ENCODE measurements at regions not wholly inside any gene's neighbourhood (a gene's known extent, or its start where the extent isn't known, plus 50 kb on each side); places are given as distances from the start of the nearest gene placed in this dataset.

DNA sequence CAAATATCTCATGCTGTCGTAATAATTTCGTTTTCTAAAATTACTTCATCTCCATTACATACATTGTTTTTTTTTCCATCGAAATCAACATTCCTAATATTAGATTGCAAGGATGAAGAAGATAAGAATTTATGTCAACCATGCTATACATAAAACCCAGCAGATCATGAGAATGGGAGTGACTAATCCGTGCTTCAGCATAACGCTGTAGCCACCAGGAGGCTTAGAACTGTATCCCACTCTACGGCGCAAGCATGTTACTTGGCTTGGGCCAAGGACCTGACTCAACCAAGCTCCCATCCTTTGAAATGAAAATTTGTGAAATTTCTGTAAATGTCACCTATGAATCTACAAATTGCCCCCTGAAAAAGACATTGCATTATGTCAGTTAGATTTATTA, 392.5 kb downstream of the FIGN start:
- Histone ChIP-seq H3K4me1 (no peaks in the 10 kb centered on the region), H3K27me3 (no peaks in the 10 kb centered on the region), H3K9me3 (no peaks in the 10 kb centered on the region), H3K27ac (no peak overlapping the region), H3K4me3 (no peak overlapping the region), H3K36me3 (no peaks in the 10 kb centered on the region)
- intact Hi-C loops (cut with DNase I), result no loop called here
- ATAC-seq (no peak), DNase-seq (no peak)
- no peak for TF ChIP-seq CTCF (IDR thresholded peaks at IDR 0.05)
- no peak for TF ChIP-seq POLR2A (IDR thresholded peaks at IDR 0.05)
- WGBS (ENCODE audit: insufficient coverage, low coverage, low lambda C conversion rate, missing lambda C conversion rate), result 76% methylated on average over 7 of the region's 7 CpGs

GRCh38 chr2:163341426-163341825, 394.4 kb downstream of the FIGN start:
- H3K27ac ChIP-seq, result no peak overlapping the region
- peaks cover 0 to 3% (median 0%) of the 10 kb centered on the region in 4 donors for H3K9me3 ChIP-seq
- no peaks in the 10 kb centered on the region for H3K4me1 ChIP-seq
- no peaks in the 10 kb centered on the region for H3K36me3 ChIP-seq
- ATAC-seq (no peak), DNase-seq (no peak)
- H3K27me3 ChIP-seq, result no peaks in the 10 kb centered on the region
- intact Hi-C loops (cut with DNase I), result no loop called here
- 31% methylated on average over 2 of the region's 2 CpGs for WGBS (ENCODE audit: insufficient coverage, low coverage, low lambda C conversion rate, missing lambda C conversion rate)
- no peak for TF ChIP-seq CTCF (IDR thresholded peaks at IDR 0.05)
- no peak for TF ChIP-seq POLR2A (IDR thresholded peaks at IDR 0.05)
- no peak overlapping the region for H3K4me3 ChIP-seq

DNA sequence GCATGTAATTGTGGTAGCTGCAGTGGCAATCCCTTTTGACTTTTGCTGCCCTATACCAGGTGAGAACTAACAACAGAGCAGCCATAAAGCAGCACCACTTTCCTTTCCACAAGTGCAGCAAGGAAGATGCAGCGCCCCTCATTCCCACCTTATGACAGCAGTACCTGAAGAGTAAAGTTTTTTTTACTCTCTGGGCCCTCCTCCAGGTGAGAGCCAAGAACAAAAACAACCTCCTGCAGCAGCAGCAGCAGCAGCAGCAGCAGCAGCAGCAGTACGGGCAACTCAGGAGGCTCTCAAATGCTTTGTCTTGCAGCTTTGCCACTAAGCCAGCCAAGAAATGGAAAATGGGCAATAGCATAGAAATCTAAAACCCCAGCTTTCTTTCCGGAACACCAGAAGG, 397.5 kb downstream of the FIGN start:
- intact Hi-C loops (cut with DNase I), result no loop called here
- H3K27ac ChIP-seq, result no peak overlapping the region
- WGBS (ENCODE audit: insufficient coverage, low coverage, low lambda C conversion rate, missing lambda C conversion rate), result 100% methylated on average over 1 of the region's 3 CpGs
- TF ChIP-seq CTCF (IDR thresholded peaks at IDR 0.05) (no peak), POLR2A (IDR thresholded peaks at IDR 0.05) (no peak)
- ATAC-seq (no peak), DNase-seq (no peak)
- H3K4me3 ChIP-seq, result no peak overlapping the region
- H3K4me1 ChIP-seq, result no peaks in the 10 kb centered on the region
- H3K9me3 ChIP-seq, result peaks cover 0 to 3% (median 0%) of the 10 kb centered on the region in 4 donors
- H3K27me3 ChIP-seq, result no peaks in the 10 kb centered on the region
- no peaks in the 10 kb centered on the region for H3K36me3 ChIP-seq

GRCh38 chr2:163324677-163325076, 411.1 kb downstream of the FIGN start:
- H3K4me1 ChIP-seq, result no peaks in the 10 kb centered on the region
- no peak for TF ChIP-seq POLR2A (IDR thresholded peaks at IDR 0.05)
- no peak for TF ChIP-seq CTCF (IDR thresholded peaks at IDR 0.05)
- DNase-seq (no peak), ATAC-seq (no peak)
- intact Hi-C loops (cut with DNase I), result no loop called here
- 67% methylated on average over 2 of the region's 2 CpGs for WGBS (ENCODE audit: insufficient coverage, low coverage, low lambda C conversion rate, missing lambda C conversion rate)
- no peaks in the 10 kb centered on the region for H3K27me3 ChIP-seq
- H3K36me3 ChIP-seq, result no peaks in the 10 kb centered on the region
- no peaks in the 10 kb centered on the region for H3K9me3 ChIP-seq
- H3K4me3 ChIP-seq, result no peak overlapping the region
- H3K27ac ChIP-seq, result no peak overlapping the region

GRCh38 chr2:163319006-163319405, 416.8 kb downstream of the FIGN start:
- intact Hi-C loops (cut with DNase I), result no loop called here
- Histone ChIP-seq H3K27ac (no peak overlapping the region), H3K4me1 (no peaks in the 10 kb centered on the region), H3K27me3 (no peaks in the 10 kb centered on the region), H3K4me3 (no peak overlapping the region), H3K36me3 (no peaks in the 10 kb centered on the region), H3K9me3 (no peaks in the 10 kb centered on the region)
- 24% methylated on average over 2 of the region's 2 CpGs for WGBS (ENCODE audit: insufficient coverage, low coverage, low lambda C conversion rate, missing lambda C conversion rate)
- no peak for TF ChIP-seq POLR2A (IDR thresholded peaks at IDR 0.05)
- no peak for DNase-seq
- ATAC-seq, result no peak
